Keratinocyte (primary cell): ENCODE measurements at regions not wholly inside any gene's neighbourhood (a gene's known extent, or its start where the extent isn't known, plus 50 kb on each side); places are given as distances from the start of the nearest gene placed in this dataset.
"Not testable (repeated sequence)": the region's sequence is repeated elsewhere in the genome, so short reads cannot be mapped to it uniquely, and the experiment has no call there.

Experiments used
- DNase-seq: peaks from one replicate; pipeline ENCODE4 v3.0.0-alpha.2; 2011; ENCODE audit warnings: low read depth, missing footprints, low spot score
- FAIRE-seq: peaks from 2 replicates; lab custom pipeline; 2011; peaks lifted over from hg19 to GRCh38; lab: Jason Lieb, UNC
- H2AFZ ChIP-seq: 2 replicates; pipeline ENCODE4 v1.6.0; 2012; ENCODE audit warnings: low read length, control low read depth, inconsistent platforms; ENCODE audit not compliant: control insufficient read depth
- H3K27ac ChIP-seq: 2 replicates; pipeline ENCODE4 v1.5.1; 2011; ENCODE audit warnings: low read length; ENCODE audit not compliant: control insufficient read depth, insufficient read depth
- H3K27me3 ChIP-seq: 3 replicates; pipeline ENCODE4 v1.6.0; 2011; ENCODE audit warnings: low read length; ENCODE audit not compliant: control insufficient read depth, insufficient read depth; ENCODE audit errors: extremely low read depth
- H3K36me3 ChIP-seq, 2 experiments: 2 replicates in 1 of 2; 3 replicates in 1 of 2; pipeline ENCODE4 v1.5.1; 2011; ENCODE audit warnings: low read length in 2 of 2, mild to moderate bottlenecking in 1 of 2; ENCODE audit not compliant: control insufficient read depth in 2 of 2, insufficient read depth in 2 of 2; ENCODE audit errors: extremely low read depth in 1 of 2
- H3K4me1 ChIP-seq: 3 replicates; pipeline ENCODE4 v1.5.1; 2011; ENCODE audit warnings: low read length; ENCODE audit not compliant: control insufficient read depth, insufficient read depth; ENCODE audit errors: extremely low read depth
- H3K4me2 ChIP-seq: 3 replicates; pipeline ENCODE4 v1.6.0; 2011; ENCODE audit warnings: low read depth, low read length; ENCODE audit not compliant: control insufficient read depth, insufficient read depth; ENCODE audit errors: extremely low read depth
- H3K4me3 ChIP-seq, 3 experiments: fragments of 200-600 bp in 1 of 3; sonication (generic) in 1 of 3; 2 replicates in 2 of 3; 3 replicates in 1 of 3; pipeline ENCODE4 v1.5.1; 2011 to 2016; ENCODE audit warnings: low read length in 3 of 3, mild to moderate bottlenecking in 3 of 3, control low read depth in 2 of 3, inconsistent platforms in 1 of 3, low read depth in 1 of 3, mixed read lengths in 1 of 3, mixed run types in 1 of 3, moderate library complexity in 1 of 3; ENCODE audit not compliant: control insufficient read depth in 2 of 3, insufficient read depth in 2 of 3; ENCODE audit errors: extremely low read depth in 1 of 3
- H3K79me2 ChIP-seq: 2 replicates; pipeline ENCODE4 v1.6.0; 2012; ENCODE audit warnings: low read length; ENCODE audit not compliant: control insufficient read depth, insufficient read depth
- H3K9ac ChIP-seq: 3 replicates; pipeline ENCODE4 v1.6.0; 2011; ENCODE audit warnings: low read length; ENCODE audit not compliant: control insufficient read depth, insufficient read depth; ENCODE audit errors: extremely low read depth
- H3K9me1 ChIP-seq: 3 replicates; pipeline ENCODE4 v1.6.0; 2011; ENCODE audit warnings: low read length; ENCODE audit not compliant: control insufficient read depth, insufficient read depth; ENCODE audit errors: extremely low read depth
- H3K9me3 ChIP-seq: 2 replicates; pipeline ENCODE4 v1.5.1; 2012; ENCODE audit warnings: low read depth, low read length; ENCODE audit not compliant: control insufficient read depth
- H4K20me1 ChIP-seq: 3 replicates; pipeline ENCODE4 v1.6.0; 2011; ENCODE audit warnings: low read length; ENCODE audit not compliant: control insufficient read depth, insufficient read depth; ENCODE audit errors: extremely low read depth
- CTCF ChIP-seq, 3 experiments: IDR thresholded peaks in 1 of 3; conservative IDR thresholded peaks in 1 of 3; optimal IDR thresholded peaks in 1 of 3; 2 replicates in 2 of 3; 3 replicates in 1 of 3; pipeline versions ENCODE3 to v1.5.1; 2011; ENCODE audit warnings: low read length in 3 of 3, mild to moderate bottlenecking in 3 of 3, moderate library complexity in 2 of 3, control low read depth in 1 of 3, inconsistent platforms in 1 of 3; ENCODE audit not compliant: insufficient read depth in 2 of 3; ENCODE audit errors: extremely low read depth in 1 of 3
- EZH2 ChIP-seq: IDR thresholded peaks from one replicate; pipeline ENCODE4 v1.6.1; 2012; ENCODE audit warnings: inconsistent platforms, mild to moderate bottlenecking, low read length, moderate library complexity
- dilution Hi-C: fragments of 300-500 bp; cut with MboI; formaldehyde crosslinking; loops from one replicate; pipeline ENCODE4 v1.7.0; 2020; ENCODE audit warnings: low sequenced_read_pairs; ENCODE audit not compliant: extremely low pct_ligation_motif_present

GRCh38 chr19:30959011-30959410 is 390.2 kb downstream of the TSHZ3 start:
- Histone ChIP-seq H3K79me2 (no peaks in the 10 kb centered on the region), H3K27ac (no peak overlapping the region), H3K9me3 (no peaks in the 10 kb centered on the region), H3K36me3 (no peaks in the 10 kb centered on the region), H3K9ac (no peak overlapping the region), H3K27me3 (no peaks in the 10 kb centered on the region), H2AFZ (no peak overlapping the region), H3K9me1 (no peaks in the 10 kb centered on the region), H3K4me2 (no peak overlapping the region), H4K20me1 (no peaks in the 10 kb centered on the region), H3K4me1 (no peaks in the 10 kb centered on the region), H3K4me3 (no peak overlapping the region)
- dilution Hi-C loops = no loop called here
- FAIRE-seq (no peak), DNase-seq (no peak)
- TF ChIP-seq EZH2 = no peak
- TF ChIP-seq CTCF (optimal IDR thresholded peaks at IDR 0.05 in 1 of 3, IDR thresholded peaks at IDR 0.05 in 1 of 3, conservative IDR thresholded peaks at IDR 0.05 in 1 of 3; ENCODE audit: extremely low read depth in 1 of 3, insufficient read depth in 2 of 3, low read length in 3 of 3) = no peak

- H3K79me2 ChIP-seq = no peaks in the 10 kb centered on the region
- H3K36me3 ChIP-seq = no peaks in the 10 kb centered on the region
- no peak overlapping the region for H3K4me2 ChIP-seq
- TF ChIP-seq EZH2 = no peak
- no peak overlapping the region for H3K4me3 ChIP-seq
- no peaks in the 10 kb centered on the region for H3K4me1 ChIP-seq
- no peaks in the 10 kb centered on the region for H3K27me3 ChIP-seq
- no peaks in the 10 kb centered on the region for H3K9me1 ChIP-seq
- H4K20me1 ChIP-seq = no peaks in the 10 kb centered on the region
- FAIRE-seq = no peak
- no peak overlapping the region for H2AFZ ChIP-seq
- H3K27ac ChIP-seq = no peak overlapping the region
- no peak for DNase-seq
- no peak overlapping the region for H3K9ac ChIP-seq
- dilution Hi-C loops = no loop called here
- no peaks in the 10 kb centered on the region for H3K9me3 ChIP-seq
These were observed 393.8 kb downstream of the TSHZ3 start for GRCh38 chr19:30955112-30956104.

GRCh38 chr19:30944276-30944932 is 404.8 kb downstream of the TSHZ3 start:
- H3K4me2 ChIP-seq, dilution Hi-C loops, H3K4me3 ChIP-seq, FAIRE-seq, H3K9me3 ChIP-seq, H3K4me1 ChIP-seq, DNase-seq, H3K27ac ChIP-seq, H3K27me3 ChIP-seq, H3K79me2 ChIP-seq, H3K36me3 ChIP-seq, H3K9ac ChIP-seq, H3K9me1 ChIP-seq, H4K20me1 ChIP-seq, H2AFZ ChIP-seq: not testable (repeated sequence)
